IgD-negative memory B cell (primary cell): ENCODE measurements at regions not wholly inside any gene's neighbourhood (a gene's known extent, or its start where the extent isn't known, plus 50 kb on each side); places are given as distances from the start of the nearest gene placed in this dataset.
"Not testable (repeated sequence)": the region's sequence is repeated elsewhere in the genome, so short reads cannot be mapped to it uniquely, and the experiment has no call there.

Experiments used
- H3K27ac Mint-ChIP-seq, 3 donors: one replicate each; pipeline ENCODE4 v1.8.0; 2020 to 2022; ENCODE audit warnings: mild to moderate bottlenecking in 3 of 3, mixed read lengths in 3 of 3, moderate library complexity in 1 of 3
- H3K27me3 Mint-ChIP-seq: one replicate; pipeline ENCODE4 v1.8.0; 2021; ENCODE audit warnings: mixed read lengths
- H3K36me3 Mint-ChIP-seq: one replicate; pipeline ENCODE4 v1.8.0; 2020; ENCODE audit warnings: mild to moderate bottlenecking, mixed read lengths
- H3K4me1 Mint-ChIP-seq, 3 donors: one replicate each; pipeline ENCODE4 v1.8.0; 2020 to 2022; ENCODE audit warnings: mixed read lengths in 3 of 3, mild to moderate bottlenecking in 1 of 3
- H3K4me3 Mint-ChIP-seq, 4 donors: one replicate each; pipeline ENCODE4 v1.8.0; 2020 to 2022; ENCODE audit warnings: mild to moderate bottlenecking in 4 of 4, mixed read lengths in 4 of 4, moderate library complexity in 3 of 4
- H3K9me3 Mint-ChIP-seq, 3 donors: one replicate each; pipeline ENCODE4 v1.8.0; 2020 to 2021; ENCODE audit warnings: mixed read lengths in 3 of 3, mild to moderate bottlenecking in 1 of 3

DNA sequence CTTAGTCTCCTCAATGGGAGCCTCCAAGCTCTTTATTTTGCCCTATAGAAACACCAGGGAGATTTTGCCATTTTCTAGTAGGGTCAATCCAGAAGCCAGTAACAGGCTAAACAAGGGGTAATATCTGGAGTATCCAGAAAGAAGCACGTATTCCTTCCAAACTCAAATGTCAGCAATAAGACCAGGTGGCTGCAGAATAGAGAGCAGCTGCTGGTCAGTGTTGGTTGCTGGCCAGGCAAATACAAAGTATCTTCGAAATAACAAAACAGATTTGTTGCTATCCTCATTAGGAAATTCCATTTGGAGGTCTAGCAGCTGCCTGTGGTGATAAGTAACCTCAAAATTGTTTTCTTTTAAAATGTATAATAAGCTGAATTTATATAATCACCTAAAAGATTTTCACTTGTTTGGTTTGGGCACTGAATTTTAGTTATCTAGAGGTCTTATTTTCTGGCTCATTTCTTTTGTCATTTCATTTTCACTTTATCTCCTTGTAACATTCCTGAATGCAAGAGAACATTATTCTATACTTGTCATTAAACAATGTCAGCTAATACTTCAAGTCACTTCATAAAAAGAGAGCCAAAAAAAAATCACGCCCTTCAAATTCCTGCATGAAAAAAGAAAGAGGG lies 320.6 kb downstream of the DTHD1 start:
- Mint-ChIP-seq H3K9me3 (peaks cover 0 to 2% (median 2%) of the 10 kb centered on the region in 3 donors), H3K36me3 (no peaks in the 10 kb centered on the region), H3K4me3 (no peak overlapping the region), H3K27me3 (no peaks in the 10 kb centered on the region), H3K4me1 (no peaks in the 10 kb centered on the region), H3K27ac (peak overlapping the region in 1 of 3 donors; percentile 14)

DNA sequence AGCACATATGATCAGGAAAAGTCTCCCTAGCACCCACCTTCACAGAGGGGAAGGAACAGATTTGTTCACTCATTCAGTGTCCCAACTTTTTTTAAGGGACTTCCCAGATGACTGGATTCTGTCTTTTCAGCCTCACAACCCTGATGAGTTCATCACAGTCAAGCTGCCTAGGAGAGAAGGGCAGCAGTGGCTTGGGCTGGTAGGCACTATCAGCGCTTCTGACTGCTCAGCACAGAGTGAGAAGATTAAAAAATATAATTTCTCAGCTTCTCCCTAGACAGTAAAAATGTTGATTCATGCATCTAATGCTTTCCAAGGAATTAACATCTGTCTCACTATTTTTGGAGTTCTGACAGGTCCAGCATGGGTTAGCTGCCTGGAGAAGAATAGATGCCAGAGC lies 328.2 kb downstream of the DTHD1 start:
- H3K27ac Mint-ChIP-seq, result no peak overlapping the region

DNA sequence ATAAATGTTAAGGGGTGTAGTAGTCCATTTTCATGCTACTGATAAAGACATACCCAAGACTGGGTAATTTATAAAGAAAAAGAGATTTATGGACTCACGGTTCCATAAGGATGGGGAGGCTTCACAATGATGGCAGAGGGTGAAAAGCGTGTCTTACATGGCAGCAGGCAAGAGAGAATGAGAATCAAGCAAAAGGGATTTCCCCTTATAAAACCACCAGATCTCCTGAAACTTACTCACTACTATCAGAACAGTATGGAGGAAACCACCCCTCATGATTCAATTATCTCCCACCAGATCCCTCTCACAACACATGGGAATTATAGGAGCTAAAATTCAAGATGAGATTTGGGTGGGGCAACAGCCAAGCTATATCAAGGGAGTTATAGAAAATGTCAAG lies 329.2 kb downstream of the DTHD1 start:
- Mint-ChIP-seq H3K27ac (no peak overlapping the region), H3K4me3 (no peak overlapping the region)

More for the DNA sequence above, 328.2 kb downstream of the DTHD1 start:
- no peaks in the 10 kb centered on the region for H3K4me1 Mint-ChIP-seq
- H3K36me3 Mint-ChIP-seq, result no peaks in the 10 kb centered on the region
- peaks cover 6 to 9% (median 6%) of the 10 kb centered on the region in 3 donors for H3K9me3 Mint-ChIP-seq
- H3K27me3 Mint-ChIP-seq, result no peaks in the 10 kb centered on the region
- H3K4me3 Mint-ChIP-seq, result no peak overlapping the region

DNA sequence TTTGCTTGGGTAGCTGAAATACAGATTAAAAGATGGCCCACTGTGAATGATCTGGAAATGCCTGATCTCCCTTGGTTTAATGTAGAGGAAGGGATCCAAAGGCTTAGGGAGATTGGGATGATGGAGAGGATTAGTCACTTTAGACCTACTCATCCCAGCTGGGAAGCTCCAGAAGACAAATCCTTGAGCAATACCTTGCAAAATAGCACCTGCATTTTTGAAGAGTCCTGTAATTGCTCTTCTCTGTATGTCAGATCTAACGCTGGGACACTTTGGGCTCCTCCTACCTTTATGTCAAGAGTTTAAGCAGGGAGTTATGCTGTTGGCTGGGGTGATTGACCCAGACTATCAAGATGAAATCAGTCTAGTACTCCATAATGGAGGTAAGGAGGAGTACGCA lies 331.7 kb downstream of the DTHD1 start:
- H3K27me3 Mint-ChIP-seq, H3K36me3 Mint-ChIP-seq, H3K27ac Mint-ChIP-seq, H3K4me1 Mint-ChIP-seq, H3K9me3 Mint-ChIP-seq, H3K4me3 Mint-ChIP-seq: not testable (repeated sequence)

More for the DNA sequence above, 329.2 kb downstream of the DTHD1 start:
- H3K9me3 Mint-ChIP-seq, result peaks cover 6 to 9% (median 8%) of the 10 kb centered on the region in 3 donors
- no peaks in the 10 kb centered on the region for H3K27me3 Mint-ChIP-seq
- peaks cover 0 to 2% (median 0%) of the 10 kb centered on the region in 3 donors for H3K4me1 Mint-ChIP-seq
- H3K36me3 Mint-ChIP-seq, result no peaks in the 10 kb centered on the region

DNA sequence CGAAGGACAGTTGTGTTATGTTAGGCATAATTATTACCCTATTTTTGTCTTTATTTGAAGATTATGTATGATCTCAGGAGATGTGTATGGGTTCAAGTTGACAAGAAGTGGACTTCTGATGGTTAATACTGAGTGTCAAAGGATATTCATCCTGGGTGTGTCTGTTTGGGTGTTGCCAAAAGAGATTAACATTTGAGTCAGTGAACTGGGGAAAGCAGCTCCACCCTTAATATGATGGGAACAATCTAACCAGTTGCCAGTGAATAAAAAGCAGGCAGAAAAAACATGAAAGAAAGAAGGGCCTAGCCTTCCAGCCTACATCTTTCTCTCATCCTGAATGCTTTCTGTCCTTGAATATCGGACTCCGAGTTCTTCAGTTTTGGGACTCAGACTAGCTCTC lies 332.6 kb downstream of the DTHD1 start:
- Mint-ChIP-seq H3K27me3 (no peaks in the 10 kb centered on the region), H3K4me3 (no peak overlapping the region), H3K36me3 (no peaks in the 10 kb centered on the region), H3K27ac (no peak overlapping the region), H3K4me1 (peaks cover 0 to 2% (median 0%) of the 10 kb centered on the region in 3 donors), H3K9me3 (peaks cover 6 to 9% (median 8%) of the 10 kb centered on the region in 3 donors)

DNA sequence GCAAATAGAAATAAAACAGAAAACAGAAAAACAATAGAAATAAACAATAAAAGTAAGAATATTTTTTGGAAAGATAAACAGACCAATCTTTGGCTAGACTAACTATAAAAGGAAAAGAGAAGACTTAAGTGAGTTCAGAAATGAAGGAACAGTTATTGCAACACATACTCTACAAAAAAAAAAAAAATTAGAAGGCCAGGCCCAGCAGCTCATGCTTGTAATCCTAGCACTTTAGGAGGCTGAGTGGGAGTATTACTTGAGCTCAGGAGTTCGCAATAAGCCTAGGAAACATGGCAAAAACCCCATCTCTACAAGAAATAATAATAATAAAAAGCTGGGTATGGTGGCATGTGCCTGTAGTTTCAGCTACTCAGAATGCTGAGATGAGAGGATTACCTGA lies 336.7 kb downstream of the DTHD1 start:
- peaks cover 0 to 2% (median 0%) of the 10 kb centered on the region in 3 donors for H3K4me1 Mint-ChIP-seq
- H3K4me3 Mint-ChIP-seq, result no peak overlapping the region
- no peak overlapping the region for H3K27ac Mint-ChIP-seq
- H3K27me3 Mint-ChIP-seq, result no peaks in the 10 kb centered on the region
- no peaks in the 10 kb centered on the region for H3K36me3 Mint-ChIP-seq
- peaks cover 0 to 2% (median 0%) of the 10 kb centered on the region in 3 donors for H3K9me3 Mint-ChIP-seq

DNA sequence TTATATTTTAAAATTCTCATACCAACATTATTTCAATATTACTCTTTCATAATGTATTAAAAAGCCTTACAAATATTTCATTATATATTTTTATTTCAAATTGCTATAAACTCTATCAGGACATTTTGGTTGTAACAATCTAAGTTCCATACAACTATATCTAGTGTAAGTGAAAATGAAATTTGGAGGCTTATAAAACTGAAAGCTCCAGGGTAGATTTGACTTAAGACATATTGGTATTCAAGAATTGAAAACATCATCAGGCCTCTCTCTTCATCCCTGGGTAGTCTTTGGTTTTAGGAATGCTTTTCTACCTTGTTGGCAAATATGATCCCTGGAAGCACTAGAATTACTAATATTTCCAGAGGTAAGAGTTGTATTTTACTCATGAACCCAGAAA lies 342.6 kb downstream of the DTHD1 start:
- Mint-ChIP-seq H3K27me3 (no peaks in the 10 kb centered on the region), H3K4me3 (no peak overlapping the region), H3K36me3 (no peaks in the 10 kb centered on the region), H3K9me3 (peaks cover 0 to 2% (median 0%) of the 10 kb centered on the region in 3 donors), H3K4me1 (no peaks in the 10 kb centered on the region), H3K27ac (no peak overlapping the region)

DNA sequence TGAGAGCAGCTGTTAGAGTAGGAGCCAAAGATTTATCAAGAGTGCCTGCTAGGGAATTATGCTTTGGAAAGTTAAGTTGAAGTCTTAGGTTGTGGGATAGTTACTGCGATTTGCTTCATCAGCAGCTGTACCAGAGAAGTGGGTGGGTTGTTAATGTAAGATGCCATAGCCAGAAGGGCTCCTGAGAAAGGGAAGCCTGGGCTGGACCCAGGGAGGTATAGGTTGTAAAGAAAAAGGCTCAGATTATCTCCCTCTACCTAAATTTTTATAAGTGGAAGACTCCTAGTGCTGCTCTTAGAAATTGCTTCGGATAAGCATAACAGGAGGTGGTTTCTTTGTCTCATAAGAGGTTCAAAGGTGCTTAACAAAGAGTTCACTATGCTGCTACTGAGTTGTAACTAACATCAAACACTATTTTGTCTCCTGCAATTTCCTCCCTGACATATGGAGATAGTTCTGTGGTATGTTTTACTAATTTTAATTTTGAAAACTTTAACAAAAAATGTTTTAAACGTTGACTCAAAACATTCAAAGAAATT lies 356.9 kb downstream of the DTHD1 start:
- no peaks in the 10 kb centered on the region for H3K9me3 Mint-ChIP-seq
- no peaks in the 10 kb centered on the region for H3K27me3 Mint-ChIP-seq
- H3K27ac Mint-ChIP-seq, result no peak overlapping the region
- H3K36me3 Mint-ChIP-seq, result no peaks in the 10 kb centered on the region
- no peaks in the 10 kb centered on the region for H3K4me1 Mint-ChIP-seq
- no peak overlapping the region for H3K4me3 Mint-ChIP-seq

DNA sequence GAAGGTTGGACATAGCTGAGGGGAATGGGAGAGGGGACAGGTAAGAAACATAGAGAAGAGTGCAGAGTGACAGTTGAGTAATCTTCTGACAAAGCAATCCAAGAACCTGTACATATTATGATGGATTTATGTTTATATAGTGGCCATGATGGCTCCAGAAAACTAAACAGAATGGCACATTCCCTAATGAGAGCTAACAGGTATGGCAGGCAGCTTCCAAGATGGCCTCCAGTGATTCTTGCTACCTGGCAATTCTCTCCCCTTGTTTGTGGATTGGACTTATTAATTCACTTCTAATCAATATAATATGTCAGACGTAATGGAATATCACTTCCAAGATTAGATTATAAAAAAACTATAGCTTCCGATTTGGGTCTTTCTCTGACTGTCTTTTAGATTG lies 359.5 kb downstream of the DTHD1 start:
- Mint-ChIP-seq H3K9me3 (no peaks in the 10 kb centered on the region), H3K4me3 (no peak overlapping the region), H3K36me3 (no peaks in the 10 kb centered on the region)

DNA sequence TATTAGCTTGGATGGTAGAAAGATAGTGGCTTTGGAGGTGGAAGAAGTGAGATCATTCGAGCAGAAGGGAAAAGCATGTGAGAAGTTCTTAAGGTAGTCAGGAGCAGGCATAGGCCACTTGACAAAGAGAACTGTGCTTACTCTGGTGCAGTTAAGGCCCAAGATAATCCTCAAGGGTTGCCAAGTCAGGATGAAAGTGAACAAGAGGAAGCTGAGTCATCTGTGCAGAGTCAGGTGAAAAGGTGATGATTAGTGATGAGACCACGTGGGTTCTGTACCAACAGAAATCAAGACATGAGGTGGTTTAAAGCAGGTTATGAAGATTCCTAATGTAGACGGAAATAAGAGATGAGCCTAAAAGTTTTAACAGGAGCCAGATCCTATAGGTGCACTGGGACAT lies 369.8 kb downstream of the DTHD1 start:
- no peaks in the 10 kb centered on the region for H3K4me1 Mint-ChIP-seq
- H3K36me3 Mint-ChIP-seq, result no peaks in the 10 kb centered on the region
- H3K9me3 Mint-ChIP-seq, result no peaks in the 10 kb centered on the region
- H3K27ac Mint-ChIP-seq, result no peak overlapping the region
- H3K27me3 Mint-ChIP-seq, result no peaks in the 10 kb centered on the region
- H3K4me3 Mint-ChIP-seq, result no peak overlapping the region

More for the DNA sequence above, 359.5 kb downstream of the DTHD1 start:
- no peak overlapping the region for H3K27ac Mint-ChIP-seq
- no peaks in the 10 kb centered on the region for H3K27me3 Mint-ChIP-seq
- no peaks in the 10 kb centered on the region for H3K4me1 Mint-ChIP-seq

DNA sequence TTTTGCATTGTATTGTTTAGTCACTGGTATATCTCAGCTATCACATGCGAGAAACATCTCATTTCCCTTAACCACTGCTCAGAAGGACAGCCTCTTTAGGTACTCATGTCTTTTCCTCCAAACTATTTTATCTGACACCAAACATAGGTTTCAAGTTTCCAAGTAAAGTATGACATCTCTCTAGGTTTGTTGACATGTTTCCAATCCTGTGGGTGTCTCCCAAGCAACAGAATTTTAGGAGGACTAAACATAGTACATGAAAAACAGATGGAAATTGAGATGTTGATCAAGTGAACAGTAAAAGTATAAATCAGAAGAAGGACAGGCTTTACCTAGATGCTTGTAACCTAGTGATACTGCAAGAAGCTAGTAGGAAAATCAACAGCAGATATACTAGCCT lies 371.4 kb downstream of the DTHD1 start:
- Mint-ChIP-seq H3K4me1 (no peaks in the 10 kb centered on the region), H3K36me3 (no peaks in the 10 kb centered on the region), H3K9me3 (no peaks in the 10 kb centered on the region), H3K27me3 (no peaks in the 10 kb centered on the region), H3K27ac (no peak overlapping the region), H3K4me3 (no peak overlapping the region)

DNA sequence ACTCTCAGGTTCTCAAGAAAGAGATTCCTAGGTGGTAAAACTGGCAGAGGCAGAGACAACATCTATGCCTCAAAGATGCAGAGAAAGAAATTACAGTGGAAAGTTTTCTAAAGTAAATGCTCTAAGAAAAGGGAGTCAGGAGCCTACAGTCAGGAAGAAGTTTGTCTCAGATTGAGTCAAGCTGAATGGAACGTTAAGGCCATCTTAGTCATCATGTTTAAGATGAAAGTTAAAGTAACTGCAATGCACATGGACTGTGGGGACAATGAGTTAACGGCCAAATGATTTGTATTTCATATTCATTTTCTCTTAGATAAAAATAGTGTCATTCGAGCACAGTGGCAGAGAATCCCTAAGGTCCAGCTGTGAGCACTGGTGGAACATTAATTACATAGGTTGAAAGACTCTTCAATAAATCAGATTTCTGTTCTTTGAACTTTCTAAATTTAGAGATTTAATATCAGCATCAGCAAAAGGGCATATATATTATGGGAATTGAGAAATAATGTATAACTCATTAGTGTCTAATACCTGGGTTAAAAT lies 384.6 kb downstream of the DTHD1 start:
- Mint-ChIP-seq H3K4me3 (no peak overlapping the region), H3K27me3 (peaks cover 2% of the 10 kb centered on the region), H3K9me3 (peaks cover 0 to 3% (median 2%) of the 10 kb centered on the region in 3 donors), H3K36me3 (no peaks in the 10 kb centered on the region), H3K27ac (no peak overlapping the region), H3K4me1 (no peaks in the 10 kb centered on the region)

DNA sequence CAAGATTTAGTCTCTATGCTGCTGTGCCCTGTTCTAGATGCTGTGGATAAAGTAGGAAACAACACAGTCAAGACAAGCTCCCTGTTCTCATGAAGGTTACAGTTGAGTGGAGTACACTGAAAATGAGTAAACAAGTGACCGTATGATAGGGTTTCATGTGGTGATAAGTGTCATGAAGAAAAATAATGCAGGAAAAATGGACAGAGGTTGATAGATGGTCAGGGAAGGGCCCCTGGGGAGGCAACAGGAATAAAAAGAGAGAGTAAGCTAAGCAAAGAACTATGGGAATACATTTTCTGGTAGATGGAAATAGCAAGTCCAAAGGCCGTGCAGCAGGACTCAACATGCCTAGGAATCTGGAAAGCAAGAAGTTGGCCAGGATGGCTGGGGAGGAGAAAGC lies 394.0 kb downstream of the DTHD1 start:
- Mint-ChIP-seq H3K4me1 (no peaks in the 10 kb centered on the region), H3K27me3 (no peaks in the 10 kb centered on the region), H3K9me3 (peaks cover 0 to 3% (median 0%) of the 10 kb centered on the region in 3 donors), H3K36me3 (no peaks in the 10 kb centered on the region), H3K27ac (no peak overlapping the region), H3K4me3 (no peak overlapping the region)

DNA sequence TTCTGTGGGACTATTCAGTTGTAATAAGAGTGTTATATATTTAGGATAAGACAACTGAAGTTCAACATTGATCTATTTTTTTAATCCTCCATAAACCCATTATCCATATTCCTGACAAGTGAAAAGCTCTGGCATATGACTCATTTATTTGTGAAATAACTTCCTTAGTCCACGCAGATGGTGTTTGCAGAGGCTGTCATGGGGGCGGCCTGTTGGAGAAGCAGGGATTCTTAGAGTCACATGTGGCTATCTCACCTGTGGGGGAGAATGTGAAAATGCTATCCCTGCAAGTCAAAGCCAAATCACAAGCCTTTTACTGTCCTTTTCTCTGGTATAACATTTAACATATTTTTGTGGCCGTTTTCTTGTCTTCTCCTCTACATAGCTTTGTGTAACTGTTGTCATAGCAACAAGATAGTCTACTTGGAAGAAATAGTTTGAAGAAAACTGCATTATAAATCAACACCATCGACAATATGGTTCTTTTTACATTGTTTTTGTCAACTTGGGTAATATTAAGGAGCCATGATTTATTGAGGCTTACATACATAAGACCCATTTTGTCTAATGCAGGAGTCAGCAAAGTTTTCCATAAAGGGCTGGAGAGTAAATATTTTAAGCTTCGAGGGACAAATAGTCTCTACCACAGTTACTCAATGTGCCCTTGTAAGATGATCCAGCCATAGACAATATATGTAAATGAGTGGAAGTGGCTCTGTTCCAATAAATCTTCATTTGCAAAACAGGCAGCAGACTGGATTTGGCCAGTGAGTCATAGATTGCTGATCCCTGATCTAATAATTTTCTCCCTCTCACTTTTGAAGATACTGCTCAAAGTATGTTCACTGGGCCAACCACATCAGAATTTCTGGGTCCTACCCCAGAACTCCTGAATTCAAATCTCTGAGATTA lies 395.0 kb downstream of the DTHD1 start:
- Mint-ChIP-seq H3K27ac (no peak overlapping the region), H3K4me3 (no peak overlapping the region), H3K9me3 (peaks cover 0 to 6% (median 0%) of the 10 kb centered on the region in 3 donors), H3K27me3 (no peaks in the 10 kb centered on the region), H3K4me1 (no peaks in the 10 kb centered on the region), H3K36me3 (peaks cover 2% of the 10 kb centered on the region)

DNA sequence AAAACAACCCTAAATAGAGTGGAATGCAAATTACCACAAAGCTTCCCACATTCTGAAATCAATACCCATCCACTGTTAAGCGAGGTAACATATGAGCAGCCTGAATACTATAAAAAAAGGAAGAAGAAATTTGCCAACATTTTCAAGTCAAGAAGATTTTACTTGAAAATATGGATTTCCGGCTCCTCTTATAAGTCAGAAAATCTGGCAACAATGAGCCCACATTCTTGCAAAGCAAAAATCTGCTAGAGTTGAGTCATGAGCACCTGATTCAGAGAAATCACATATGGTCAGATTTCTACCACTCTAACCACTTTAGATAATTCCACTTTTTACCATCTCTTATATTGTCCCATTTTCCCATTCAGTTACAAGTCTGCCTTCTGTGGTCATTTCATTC lies 395.7 kb downstream of the DTHD1 start:
- Mint-ChIP-seq H3K36me3 (peaks cover 2% of the 10 kb centered on the region), H3K4me1 (no peaks in the 10 kb centered on the region), H3K4me3 (no peak overlapping the region), H3K27ac (no peak overlapping the region), H3K27me3 (no peaks in the 10 kb centered on the region), H3K9me3 (peaks cover 0 to 8% (median 0%) of the 10 kb centered on the region in 3 donors)
